Activated T-cell treated with anti-CD3 and anti-CD28 coated beads, Interleukin-2, amount 50 U/mL, for 72 hours (primary cell): ENCODE measurements at regions not wholly inside any gene's neighbourhood (a gene's known extent, or its start where the extent isn't known, plus 50 kb on each side); places are given as distances from the start of the nearest gene placed in this dataset.
A peak's percentile ranks its signal among the peaks of the same experiment; 100 is the strongest.
"Not testable (repeated sequence)": the region's sequence is repeated elsewhere in the genome, so short reads cannot be mapped to it uniquely, and the experiment has no call there.

ENCODE experiments used
- ATAC-seq, 2 donors: fragments of 150-1000 bp; cut with Tn5 transposase; replicated peaks in 1 of 2; 2 replicates each; pipeline ENCODE4 v1.10.0; 2021; ENCODE audit warnings: moderate library complexity in 2 of 2, mild to moderate bottlenecking in 1 of 2
- DNase-seq, 2 donors: peaks; one replicate each; pipeline ENCODE4 v3.0.0; 2021 to 2022; ENCODE audit warnings: mixed read lengths in 1 of 2
- H3K27ac Mint-ChIP-seq: one replicate; pipeline ENCODE4 v1.8.0; 2022; ENCODE audit warnings: mild to moderate bottlenecking, moderate library complexity, mixed read lengths
- H3K27me3 Mint-ChIP-seq: one replicate; pipeline ENCODE4 v1.8.0; 2022; ENCODE audit warnings: low read depth, mixed read lengths
- H3K36me3 Mint-ChIP-seq, 2 donors: one replicate each; pipeline ENCODE4 v1.8.0; 2022; ENCODE audit warnings: mixed read lengths in 2 of 2, mild to moderate bottlenecking in 1 of 2; ENCODE audit not compliant: insufficient read depth in 2 of 2
- H3K4me1 Mint-ChIP-seq: one replicate; pipeline ENCODE4 v1.8.0; 2022; ENCODE audit warnings: low read depth, mixed read lengths
- H3K4me3 Mint-ChIP-seq, 2 donors: one replicate each; pipeline ENCODE4 v1.8.0; 2022; ENCODE audit warnings: mild to moderate bottlenecking in 2 of 2, mixed read lengths in 2 of 2, moderate library complexity in 2 of 2
- H3K9me3 Mint-ChIP-seq, 2 donors: one replicate each; pipeline ENCODE4 v1.8.0; 2022; ENCODE audit warnings: mixed read lengths in 2 of 2

DNA sequence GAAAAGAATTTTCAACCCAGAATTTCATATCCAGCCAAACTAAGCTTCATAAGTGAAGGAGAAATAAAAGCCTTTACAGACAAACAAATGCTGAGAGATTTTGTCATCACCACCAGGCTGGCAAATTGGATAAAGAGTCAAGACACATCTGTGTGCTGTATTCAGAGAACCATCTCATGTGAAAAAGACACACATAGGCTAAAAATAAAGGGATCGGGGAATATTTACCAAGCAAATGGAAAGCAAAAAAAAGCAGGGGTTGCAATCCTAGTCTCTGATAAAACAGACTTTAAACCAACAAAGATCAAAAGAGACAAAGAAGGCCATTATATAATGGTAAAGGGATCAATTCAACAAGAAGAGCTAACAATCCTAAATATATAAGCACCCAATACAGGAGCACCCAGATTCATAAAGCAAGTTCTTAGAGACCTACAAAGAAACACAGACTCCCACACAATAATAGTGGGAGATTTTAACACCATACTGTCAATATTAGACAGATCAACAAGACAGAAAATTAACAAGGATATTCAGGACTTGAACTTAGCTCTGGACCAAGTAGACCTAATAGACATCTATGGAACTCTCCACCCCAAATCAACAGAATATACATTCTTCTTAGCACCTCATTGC, 55.9 kb upstream of the ACSM6 start:
- H3K4me1 Mint-ChIP-seq, H3K27me3 Mint-ChIP-seq, H3K27ac Mint-ChIP-seq, ATAC-seq, H3K36me3 Mint-ChIP-seq, H3K9me3 Mint-ChIP-seq, DNase-seq, H3K4me3 Mint-ChIP-seq: not testable (repeated sequence)

GRCh38 chr10:95134490-95134889, 59.5 kb upstream of the ACSM6 start:
- peaks cover 0 to 3% of the 10 kb centered on the region in 2 donors for H3K9me3 Mint-ChIP-seq
- H3K27me3 Mint-ChIP-seq, result no peaks in the 10 kb centered on the region
- ATAC-seq, result no peak
- no peak for DNase-seq
- no peak overlapping the region for H3K4me3 Mint-ChIP-seq
- H3K36me3 Mint-ChIP-seq, result no peaks in the 10 kb centered on the region
- H3K27ac Mint-ChIP-seq, result no peak overlapping the region
- no peaks in the 10 kb centered on the region for H3K4me1 Mint-ChIP-seq

- Mint-ChIP-seq H3K9me3 (peaks cover 0 to 3% of the 10 kb centered on the region in 2 donors), H3K27ac (no peak overlapping the region), H3K4me1 (no peaks in the 10 kb centered on the region), H3K27me3 (no peaks in the 10 kb centered on the region), H3K4me3 (no peak overlapping the region), H3K36me3 (no peaks in the 10 kb centered on the region)
- ATAC-seq, result no peak
- no peak for DNase-seq
These were observed 60.0 kb upstream of the ACSM6 start for GRCh38 chr10:95133997-95134396.

DNA sequence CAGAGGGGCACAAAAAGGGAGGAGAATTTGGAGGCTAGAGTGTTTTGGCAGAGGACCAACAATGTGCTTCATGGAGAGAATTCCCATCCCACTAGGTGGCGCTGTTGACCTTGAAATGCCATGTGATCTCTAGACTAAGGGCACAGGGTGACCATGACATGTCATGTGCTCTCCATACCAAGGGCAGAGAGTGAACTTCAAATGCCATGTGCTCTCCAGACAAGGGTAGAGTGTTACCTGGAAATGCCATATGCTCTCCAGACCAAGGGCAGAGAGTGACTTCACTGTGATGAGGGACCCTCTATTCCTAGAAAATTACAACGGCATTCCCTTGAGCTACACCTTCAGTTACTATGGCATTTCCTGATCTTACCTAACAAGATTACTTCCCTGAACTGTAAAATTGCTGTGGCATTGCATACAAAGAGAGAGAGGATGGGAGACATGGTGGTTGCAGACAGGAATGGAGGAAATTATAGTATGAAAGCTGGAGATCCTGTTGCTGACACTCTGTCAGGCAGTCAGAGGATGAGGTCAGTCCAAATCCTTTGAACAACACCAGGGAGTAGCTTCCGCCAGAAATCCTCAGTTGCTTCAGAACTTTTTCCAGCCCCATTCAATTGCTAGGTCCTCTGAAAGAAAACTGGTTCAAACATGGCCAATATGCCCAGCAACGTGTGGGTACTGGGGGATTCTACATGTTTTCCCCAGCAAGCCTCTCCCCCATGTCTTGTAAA, 60.9 kb upstream of the ACSM6 start:
- Mint-ChIP-seq H3K27ac (no peak overlapping the region), H3K4me3 (no peak overlapping the region), H3K9me3 (no peaks in the 10 kb centered on the region), H3K27me3 (no peaks in the 10 kb centered on the region), H3K36me3 (no peaks in the 10 kb centered on the region), H3K4me1 (no peaks in the 10 kb centered on the region)
- ATAC-seq (peak; percentile 66 to 80), DNase-seq (peak; percentile 79 to 82)

- not testable (repeated sequence) for H3K27ac Mint-ChIP-seq, DNase-seq, H3K27me3 Mint-ChIP-seq, ATAC-seq, H3K9me3 Mint-ChIP-seq, H3K36me3 Mint-ChIP-seq, H3K4me1 Mint-ChIP-seq, H3K4me3 Mint-ChIP-seq
These were observed 61.1 kb upstream of the CYP2C8 start for GRCh38 chr10:95130429-95130828.

DNA sequence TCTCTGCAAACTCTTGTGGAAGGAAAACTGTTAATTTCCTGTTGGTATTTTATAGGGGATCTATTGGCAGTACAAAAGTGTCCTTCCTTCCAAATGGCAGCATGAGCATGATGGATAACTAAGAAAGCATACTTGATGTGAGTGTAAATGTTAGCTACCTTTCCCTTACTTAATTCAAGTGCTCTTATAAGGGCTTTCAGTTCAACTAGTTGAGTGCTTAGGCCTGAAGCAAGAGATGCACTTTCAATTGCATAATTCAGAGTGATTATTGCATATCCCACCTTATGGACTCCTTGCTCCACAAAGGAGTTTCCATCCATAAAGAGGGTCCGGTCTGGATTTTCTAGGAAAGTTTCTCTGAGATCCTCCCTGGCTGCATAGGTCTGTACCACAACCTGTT, 56.3 kb upstream of the CYP2C8 start:
- Mint-ChIP-seq H3K9me3 (peaks cover 5 to 8% of the 10 kb centered on the region in 2 donors), H3K27me3 (peaks cover 17% of the 10 kb centered on the region), H3K27ac (no peak overlapping the region), H3K36me3 (no peaks in the 10 kb centered on the region), H3K4me1 (no peaks in the 10 kb centered on the region), H3K4me3 (no peak overlapping the region)
- DNase-seq, result no peak
- no peak for ATAC-seq

DNA sequence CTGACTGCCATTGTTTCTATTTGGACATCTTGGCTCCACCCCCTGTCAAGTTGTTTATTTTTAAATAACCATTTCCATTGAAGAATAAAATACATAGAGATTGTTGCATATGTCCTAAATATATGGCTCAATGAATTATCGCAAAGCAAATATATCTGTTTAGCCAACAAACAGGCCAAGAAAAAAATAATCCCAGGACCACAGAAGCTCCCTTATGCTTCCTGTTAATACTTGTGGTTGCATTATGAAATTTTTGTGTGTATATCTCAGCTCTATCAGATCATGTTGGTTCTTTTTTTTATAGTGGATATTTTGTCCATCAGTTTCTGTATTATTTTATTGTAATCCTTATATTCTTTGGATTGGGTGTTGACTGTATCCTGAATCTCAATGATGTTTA, 53.4 kb upstream of the CYP2C8 start:
- Mint-ChIP-seq H3K27ac (no peak overlapping the region), H3K4me3 (no peak overlapping the region), H3K4me1 (no peaks in the 10 kb centered on the region), H3K27me3 (peaks cover 18% of the 10 kb centered on the region), H3K9me3 (peaks cover 12 to 16% of the 10 kb centered on the region in 2 donors), H3K36me3 (peaks cover 3 to 5% of the 10 kb centered on the region in 2 donors)
- ATAC-seq, result no peak
- no peak for DNase-seq

DNA sequence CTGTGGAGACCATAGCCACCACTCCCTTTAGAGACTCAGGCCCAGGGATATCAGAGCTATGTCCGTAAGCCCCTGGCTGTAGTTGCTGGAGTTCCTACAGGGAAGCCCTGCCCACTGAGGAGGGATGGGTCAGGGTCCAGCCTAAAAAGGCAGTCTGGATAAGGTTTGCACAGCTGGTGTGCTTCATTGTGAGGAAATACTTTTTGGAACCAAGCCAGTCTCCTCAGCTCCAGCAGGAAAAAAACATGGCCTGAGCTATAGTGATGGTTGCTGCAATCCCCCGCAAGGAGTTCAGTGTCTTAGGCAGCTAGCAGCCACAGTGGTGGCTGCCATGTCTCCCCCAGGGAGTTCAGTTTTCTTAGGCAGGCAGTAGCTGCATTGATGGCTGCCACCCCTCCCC, 52.6 kb upstream of the CYP2C8 start:
- DNase-seq (no peak), ATAC-seq (no peak)
- peaks cover 3 to 5% of the 10 kb centered on the region in 2 donors for H3K36me3 Mint-ChIP-seq
- peaks cover 12 to 16% of the 10 kb centered on the region in 2 donors for H3K9me3 Mint-ChIP-seq
- H3K27ac Mint-ChIP-seq, result no peak overlapping the region
- H3K4me1 Mint-ChIP-seq, result no peaks in the 10 kb centered on the region
- peaks cover 18% of the 10 kb centered on the region for H3K27me3 Mint-ChIP-seq
- H3K4me3 Mint-ChIP-seq, result no peak overlapping the region
